Vagina (tissue), 2 donors: ENCODE measurements at regions not wholly inside any gene's neighbourhood (a gene's known extent, or its start where the extent isn't known, plus 50 kb on each side); places are given as distances from the start of the nearest gene placed in this dataset.
A peak's percentile ranks its signal among the peaks of the same experiment; 100 is the strongest.

Source experiments
- POLR2A ChIP-seq, 2 donors: fragments of 450-650 bp; IDR thresholded peaks; one replicate each; pipeline ENCODE4 v1.6.1; 2017; ENCODE audit warnings: antibody characterized with exemption in 2 of 2, mild to moderate bottlenecking in 2 of 2, moderate library complexity in 2 of 2
- TF ChIP-seq, protein P1 (sequence below), 3 experiments: fragments of 450-650 bp in 2 of 3; fragments of 200-600 bp in 1 of 3; sonication (generic) in 1 of 3; IDR thresholded peaks; one replicate each; pipeline ENCODE4 v1.5.1; 2017 to 2019; ENCODE audit warnings: antibody characterized with exemption in 3 of 3, mild to moderate bottlenecking in 2 of 3, moderate library complexity in 2 of 3

- TF ChIP-seq, protein P1, sequence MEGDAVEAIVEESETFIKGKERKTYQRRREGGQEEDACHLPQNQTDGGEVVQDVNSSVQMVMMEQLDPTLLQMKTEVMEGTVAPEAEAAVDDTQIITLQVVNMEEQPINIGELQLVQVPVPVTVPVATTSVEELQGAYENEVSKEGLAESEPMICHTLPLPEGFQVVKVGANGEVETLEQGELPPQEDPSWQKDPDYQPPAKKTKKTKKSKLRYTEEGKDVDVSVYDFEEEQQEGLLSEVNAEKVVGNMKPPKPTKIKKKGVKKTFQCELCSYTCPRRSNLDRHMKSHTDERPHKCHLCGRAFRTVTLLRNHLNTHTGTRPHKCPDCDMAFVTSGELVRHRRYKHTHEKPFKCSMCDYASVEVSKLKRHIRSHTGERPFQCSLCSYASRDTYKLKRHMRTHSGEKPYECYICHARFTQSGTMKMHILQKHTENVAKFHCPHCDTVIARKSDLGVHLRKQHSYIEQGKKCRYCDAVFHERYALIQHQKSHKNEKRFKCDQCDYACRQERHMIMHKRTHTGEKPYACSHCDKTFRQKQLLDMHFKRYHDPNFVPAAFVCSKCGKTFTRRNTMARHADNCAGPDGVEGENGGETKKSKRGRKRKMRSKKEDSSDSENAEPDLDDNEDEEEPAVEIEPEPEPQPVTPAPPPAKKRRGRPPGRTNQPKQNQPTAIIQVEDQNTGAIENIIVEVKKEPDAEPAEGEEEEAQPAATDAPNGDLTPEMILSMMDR (IDR thresholded peaks at IDR 0.05), result peak; percentile 73 to 88 (median 82)
- TF ChIP-seq POLR2A (IDR thresholded peaks at IDR 0.05), result no peak
Measured at GRCh38 chr2:126971481-126972278, 73.0 kb downstream of the TEX51 start.
